ENCODE measurements at regions not wholly inside any gene's neighbourhood (a gene's known extent, or its start where the extent isn't known, plus 50 kb on each side); places are given as distances from the start of the nearest gene placed in this dataset.

DNA sequence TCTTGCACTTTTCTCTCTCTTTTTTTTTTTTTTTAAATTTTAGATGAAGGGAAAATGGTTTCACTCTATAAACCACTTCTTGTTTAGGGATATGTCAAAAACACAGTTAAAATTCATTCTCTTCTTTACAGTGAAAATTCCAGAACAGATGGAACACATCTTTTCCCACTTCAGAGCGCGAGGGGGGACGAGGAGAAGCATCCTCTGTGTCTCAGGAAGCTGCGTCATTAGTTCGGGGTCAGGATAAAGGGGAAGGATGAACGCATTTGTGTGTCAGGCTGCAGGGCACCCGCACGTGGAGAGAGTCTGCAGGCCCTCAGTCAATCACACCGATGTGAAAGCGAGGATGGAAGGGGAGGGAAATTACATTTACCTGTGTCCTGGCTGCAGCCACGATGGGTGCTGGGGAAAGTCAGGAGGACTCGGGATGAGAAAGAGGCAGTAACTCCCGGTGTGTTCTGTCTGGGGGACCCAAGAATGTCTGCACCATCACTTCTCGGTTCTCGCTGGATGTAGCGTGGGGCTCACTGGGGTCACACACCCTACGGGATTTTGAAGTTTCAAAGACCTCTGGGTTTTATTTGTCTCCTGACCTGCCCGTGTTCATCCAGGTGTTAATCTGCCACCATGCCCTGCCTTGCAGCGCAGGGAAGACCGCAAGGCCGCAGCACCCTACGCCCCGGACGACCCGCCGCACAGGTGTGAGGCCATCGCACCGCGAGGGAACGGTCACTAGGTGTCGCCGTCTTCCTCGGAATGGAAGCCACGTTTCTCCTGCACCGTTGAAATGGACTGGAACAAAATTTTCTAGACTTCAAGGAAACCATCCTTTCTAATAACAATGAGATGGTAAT, 66.7 kb upstream of the PITRM1 start:
- TF ChIP-seq, protein P1, sequence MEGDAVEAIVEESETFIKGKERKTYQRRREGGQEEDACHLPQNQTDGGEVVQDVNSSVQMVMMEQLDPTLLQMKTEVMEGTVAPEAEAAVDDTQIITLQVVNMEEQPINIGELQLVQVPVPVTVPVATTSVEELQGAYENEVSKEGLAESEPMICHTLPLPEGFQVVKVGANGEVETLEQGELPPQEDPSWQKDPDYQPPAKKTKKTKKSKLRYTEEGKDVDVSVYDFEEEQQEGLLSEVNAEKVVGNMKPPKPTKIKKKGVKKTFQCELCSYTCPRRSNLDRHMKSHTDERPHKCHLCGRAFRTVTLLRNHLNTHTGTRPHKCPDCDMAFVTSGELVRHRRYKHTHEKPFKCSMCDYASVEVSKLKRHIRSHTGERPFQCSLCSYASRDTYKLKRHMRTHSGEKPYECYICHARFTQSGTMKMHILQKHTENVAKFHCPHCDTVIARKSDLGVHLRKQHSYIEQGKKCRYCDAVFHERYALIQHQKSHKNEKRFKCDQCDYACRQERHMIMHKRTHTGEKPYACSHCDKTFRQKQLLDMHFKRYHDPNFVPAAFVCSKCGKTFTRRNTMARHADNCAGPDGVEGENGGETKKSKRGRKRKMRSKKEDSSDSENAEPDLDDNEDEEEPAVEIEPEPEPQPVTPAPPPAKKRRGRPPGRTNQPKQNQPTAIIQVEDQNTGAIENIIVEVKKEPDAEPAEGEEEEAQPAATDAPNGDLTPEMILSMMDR (IDR thresholded peaks at IDR 0.05): peak; percentile 95
- TF ChIP-seq EZH2 (IDR thresholded peaks at IDR 0.05; ENCODE audit: borderline replicate concordance, insufficient read depth, low read depth, low read length, poor library complexity, severe bottlenecking): no peak

All from B cell (primary cell).